ENCODE measurements at regions not wholly inside any gene's neighbourhood (a gene's known extent, or its start where the extent isn't known, plus 50 kb on each side); places are given as distances from the start of the nearest gene placed in this dataset.
"Not testable (repeated sequence)": the region's sequence is repeated elsewhere in the genome, so short reads cannot be mapped to it uniquely, and the experiment has no call there.

DNA sequence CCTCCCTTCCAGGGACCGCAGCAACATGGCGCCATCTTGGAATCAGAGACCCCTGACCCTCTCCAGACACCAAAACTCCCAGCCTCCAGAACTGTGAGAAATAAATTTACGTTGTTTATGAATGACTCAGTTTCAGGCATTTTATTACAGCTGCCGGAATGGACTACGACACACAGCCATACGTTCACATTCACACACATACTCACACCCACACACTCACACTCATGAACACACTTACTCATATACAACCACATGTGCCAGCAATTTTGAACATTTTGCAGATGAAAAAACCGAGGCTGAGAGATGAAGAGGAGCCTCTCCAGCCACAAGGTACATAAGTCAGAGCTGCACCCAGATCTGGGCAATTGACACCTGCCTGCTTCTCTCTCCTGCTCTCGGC lies 151.0 kb upstream of the RAB4A start:
- FAIRE-seq, result no peak

DNA sequence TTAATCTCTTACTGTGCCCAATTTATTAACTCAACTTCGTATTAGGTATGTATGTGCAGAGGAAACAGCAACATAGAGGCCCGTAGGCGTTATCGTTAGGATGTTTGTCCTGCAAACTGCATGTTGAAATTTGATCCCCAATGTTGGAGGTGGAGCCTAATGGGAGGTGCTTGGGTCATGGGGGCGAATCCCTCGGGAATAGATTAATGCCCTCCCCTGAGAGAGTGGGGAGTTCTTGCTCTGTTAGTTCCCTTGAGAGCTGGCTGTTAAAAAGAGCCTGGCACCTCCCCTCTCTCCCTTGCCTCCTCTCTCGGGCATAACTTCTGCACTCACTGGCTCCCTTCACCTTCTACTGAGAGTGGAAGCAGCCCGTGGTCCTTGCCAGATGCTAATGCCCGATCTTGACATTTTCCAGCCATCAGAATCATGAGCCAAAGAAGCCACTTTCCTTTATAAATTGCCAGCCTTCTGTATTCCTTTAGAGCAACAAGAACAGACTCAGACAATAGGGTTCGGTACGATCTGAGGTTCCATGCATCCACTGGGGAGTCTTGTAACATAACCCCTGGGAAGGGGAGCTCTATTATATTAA lies 149.0 kb upstream of the RAB4A start:
- no peak for FAIRE-seq

DNA sequence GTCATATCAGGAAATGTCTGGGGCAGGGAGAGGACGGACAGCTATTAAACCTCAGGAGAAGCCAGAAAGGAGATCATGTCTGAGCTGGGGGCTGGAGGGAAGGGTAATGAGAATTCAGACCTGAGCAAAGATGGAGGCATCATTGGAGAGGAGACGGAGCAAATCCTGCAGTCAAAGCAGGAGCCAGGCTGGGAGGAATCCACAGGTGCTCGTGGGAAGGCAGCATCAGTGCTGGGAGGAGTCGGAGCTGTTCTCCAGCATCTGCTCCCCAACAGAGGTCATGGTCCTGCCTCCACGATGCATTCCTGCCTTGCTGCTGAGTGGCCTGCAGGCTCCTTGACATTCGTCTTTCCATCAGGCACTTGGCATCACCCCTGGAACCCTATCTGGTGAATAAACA lies 148.3 kb upstream of the RAB4A start:
- no peak for FAIRE-seq

DNA sequence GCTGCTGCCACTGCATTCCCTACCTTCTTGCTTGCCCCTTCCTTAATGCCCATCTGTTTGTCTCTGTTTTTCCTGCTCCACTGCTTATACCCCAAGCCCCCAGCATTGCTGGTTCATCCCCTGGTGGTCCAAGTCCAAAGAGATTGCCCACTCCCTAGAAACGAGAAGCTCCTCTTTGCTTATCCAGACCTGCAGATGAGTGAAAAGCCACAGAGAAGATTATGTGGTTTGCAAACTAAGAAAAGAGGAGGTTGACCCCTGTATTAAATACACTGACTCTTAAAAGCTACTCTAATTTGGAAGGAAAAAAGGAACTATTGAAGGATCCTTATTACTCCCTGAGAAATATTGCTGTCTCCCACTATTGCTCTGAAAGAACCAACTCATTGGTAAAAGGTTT lies 146.8 kb upstream of the RAB4A start:
- FAIRE-seq, result no peak

DNA sequence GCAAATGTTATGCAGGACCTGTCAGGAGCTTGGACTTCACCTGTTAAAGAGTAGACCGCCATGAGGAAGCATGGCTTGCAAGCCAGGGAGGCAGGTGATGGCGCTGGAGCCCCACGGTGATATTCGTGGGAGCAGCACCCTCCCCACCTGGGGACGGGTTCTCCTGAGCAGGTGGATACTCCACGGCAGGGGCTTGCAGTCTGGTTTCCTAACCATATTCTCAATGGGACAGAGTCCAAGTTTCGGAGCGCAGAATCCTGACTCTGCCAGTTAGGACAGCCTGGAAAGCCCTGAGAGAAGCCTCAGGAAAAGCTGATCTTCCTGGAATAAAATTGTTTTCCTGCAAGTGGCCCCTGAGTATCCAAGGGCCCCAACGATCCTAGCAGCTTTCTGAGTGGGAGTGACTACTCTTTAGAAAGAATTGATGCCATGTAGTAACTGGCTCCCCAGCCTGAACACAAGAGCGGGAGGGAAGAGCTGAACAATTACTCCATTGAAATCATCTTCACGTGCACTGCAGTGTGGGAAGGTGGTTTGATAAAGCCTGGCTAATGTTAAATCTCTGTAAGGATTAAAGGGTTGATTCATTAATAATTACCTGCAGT lies 146.3 kb upstream of the RAB4A start:
- FAIRE-seq, result no peak

DNA sequence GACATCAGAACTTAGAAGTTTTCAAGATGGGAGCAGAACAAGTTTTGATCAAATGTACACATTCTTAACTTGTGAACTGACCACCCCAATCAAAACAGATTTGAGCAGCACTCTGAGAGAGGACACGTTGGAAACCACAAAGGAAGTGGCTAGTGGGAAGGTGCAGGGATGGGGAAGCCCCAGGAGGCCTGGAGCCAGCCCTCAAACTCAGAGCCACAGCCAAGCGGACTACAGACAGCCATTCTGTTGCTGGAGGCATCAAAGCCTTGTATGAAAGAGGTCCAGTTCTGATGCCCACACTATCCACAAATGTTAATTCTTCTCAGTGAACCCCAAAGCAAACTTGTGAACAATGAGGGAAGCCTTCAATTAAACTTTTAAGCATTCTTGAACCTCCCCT lies 143.6 kb upstream of the RAB4A start:
- FAIRE-seq, result no peak

DNA sequence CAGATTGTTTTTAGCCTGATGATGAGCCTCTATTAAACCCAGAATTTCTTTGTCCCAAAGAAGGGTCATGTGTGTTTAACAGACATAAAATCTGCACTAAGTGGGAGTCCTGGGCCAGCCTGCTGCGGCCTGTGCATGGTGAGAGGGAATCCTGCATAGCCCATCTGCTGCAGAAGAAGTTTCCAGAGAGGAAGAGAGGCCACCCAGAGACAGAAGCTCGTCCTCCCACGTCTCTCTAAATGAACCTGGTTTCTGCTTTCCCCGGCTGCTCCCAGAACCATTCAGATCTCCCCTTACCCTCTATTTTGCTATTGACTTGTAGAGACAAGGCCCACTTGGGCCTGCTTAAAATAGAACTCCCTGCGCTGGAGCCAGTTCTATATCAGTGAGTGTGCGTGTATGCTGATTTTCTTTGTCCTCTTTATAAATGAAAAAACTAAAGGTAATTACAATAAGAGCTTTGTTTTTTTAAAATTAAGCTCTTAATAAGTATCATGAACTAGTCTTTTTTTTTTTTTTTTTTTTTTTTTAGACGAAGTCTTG lies 142.8 kb upstream of the RAB4A start:
- no peak for FAIRE-seq

DNA sequence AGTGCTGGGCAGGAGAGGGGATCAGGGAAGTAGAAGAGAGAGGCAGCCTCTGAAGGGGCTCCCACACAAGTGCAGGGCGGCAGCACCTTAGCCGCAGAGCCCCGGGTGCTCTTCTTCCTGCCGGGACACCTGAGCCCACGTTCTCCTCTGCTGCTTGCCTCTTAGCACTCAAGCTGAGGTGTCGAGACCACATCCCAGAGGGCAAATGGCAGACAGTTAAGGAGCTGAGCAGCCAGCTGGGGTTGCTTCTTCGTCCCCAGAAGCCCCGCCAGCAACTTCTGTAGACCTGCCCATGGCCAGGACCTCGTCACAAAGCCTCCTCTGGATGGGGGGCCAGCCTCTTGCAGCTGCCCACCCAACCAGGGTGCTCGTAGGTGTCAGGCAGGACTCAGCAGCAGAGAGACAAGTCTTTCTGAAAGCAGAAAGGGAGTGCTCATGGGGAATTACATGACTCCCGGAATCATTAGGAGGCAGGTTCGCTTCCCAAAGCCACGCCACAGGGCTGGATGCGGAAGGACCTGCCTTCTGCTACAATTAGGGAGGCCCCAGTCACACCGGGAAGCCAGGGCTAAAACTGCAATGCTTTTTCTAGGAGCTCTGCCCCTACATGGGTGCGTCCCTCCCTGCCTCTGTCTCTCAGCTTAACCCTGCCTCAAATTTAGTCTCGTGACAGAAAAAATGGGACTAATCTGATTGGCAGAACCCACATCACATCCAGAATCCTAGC lies 141.4 kb upstream of the RAB4A start:
- FAIRE-seq, result no peak

DNA sequence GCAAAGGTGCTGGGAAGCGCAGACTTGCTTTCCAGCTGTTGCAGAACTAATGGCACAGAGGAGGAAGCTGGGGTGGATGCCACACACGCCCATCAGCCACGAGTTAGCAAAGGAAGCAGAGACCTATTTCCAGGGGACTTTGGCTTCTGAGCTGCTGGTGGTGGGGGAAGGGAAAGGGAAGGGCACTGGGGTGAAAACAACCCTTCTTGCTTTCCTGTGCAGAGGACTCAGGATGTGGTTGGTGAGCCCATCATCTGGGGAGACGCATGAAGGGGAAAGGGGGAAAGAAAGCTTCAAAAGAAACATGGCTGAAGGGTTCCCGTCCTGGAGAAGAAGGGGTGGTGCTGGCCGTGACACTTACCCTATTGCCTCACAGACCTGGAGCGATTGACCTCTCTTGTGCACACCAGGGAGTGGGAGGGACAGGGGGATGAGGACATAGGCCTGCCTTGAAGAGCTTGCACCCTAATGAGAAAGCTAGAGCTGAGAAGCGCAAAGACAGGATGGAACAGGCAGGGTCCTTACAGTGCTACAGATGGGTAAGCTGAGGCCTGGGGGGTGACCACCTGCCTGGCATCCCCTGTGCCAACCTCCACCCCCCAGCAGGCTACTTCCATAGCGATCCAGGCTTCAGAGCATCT lies 140.8 kb upstream of the RAB4A start:
- no peak for FAIRE-seq

DNA sequence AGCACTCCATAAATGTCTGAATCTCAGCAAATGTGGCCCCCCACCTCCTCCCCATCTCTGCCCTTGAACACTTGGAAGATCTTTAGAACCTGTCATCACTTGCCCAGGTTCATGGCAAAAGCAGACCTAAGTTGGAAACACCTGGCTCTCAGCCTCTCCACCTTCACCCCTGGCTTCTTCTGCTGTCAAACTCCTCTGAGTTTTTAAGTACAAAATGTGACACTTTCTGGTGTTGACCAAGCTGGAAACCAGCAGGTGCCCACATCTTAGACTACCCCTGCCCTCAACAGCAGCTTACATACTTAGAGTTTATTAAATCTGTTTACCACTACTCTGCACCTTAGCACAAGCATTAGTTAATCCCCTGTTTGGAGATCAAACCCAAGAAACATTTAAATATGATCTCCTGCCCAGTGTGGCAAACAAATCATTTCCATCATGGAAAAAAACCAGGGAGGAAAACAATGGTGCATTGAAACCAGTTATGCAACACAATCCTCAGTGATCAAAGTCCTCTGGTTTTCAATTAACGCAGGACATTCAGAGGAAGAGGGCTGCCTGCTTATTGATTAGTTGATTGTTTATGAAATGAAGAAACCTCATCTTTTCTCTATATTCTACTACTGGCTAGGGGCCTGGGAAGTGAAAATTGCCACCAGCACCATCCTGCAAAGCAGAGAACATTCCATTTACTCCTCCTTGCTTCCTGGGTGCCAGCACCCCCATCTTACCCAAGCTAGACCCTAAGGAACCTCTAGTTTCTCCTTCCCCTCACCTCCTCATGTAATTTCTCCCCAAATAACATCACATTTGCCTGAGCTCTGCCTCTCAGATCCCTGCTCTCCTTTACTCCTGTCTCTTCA lies 139.4 kb upstream of the RAB4A start:
- no peak for FAIRE-seq

DNA sequence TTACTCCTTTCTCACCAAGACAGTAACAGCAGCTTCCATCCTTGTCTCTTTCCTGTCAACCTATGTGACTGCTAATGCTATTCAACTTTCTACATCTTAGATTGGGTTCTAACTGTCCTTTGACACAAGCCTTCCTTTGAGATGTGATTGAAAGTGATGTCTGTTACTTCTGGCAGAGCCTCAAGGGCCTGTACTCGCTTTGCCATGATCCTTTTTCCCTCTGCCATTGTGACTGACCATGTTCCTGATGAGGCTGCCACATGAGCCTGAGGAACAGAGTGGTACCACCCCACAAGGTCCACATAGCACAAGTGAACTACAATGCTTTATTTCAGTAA lies 138.8 kb upstream of the RAB4A start:
- no peak for FAIRE-seq

DNA sequence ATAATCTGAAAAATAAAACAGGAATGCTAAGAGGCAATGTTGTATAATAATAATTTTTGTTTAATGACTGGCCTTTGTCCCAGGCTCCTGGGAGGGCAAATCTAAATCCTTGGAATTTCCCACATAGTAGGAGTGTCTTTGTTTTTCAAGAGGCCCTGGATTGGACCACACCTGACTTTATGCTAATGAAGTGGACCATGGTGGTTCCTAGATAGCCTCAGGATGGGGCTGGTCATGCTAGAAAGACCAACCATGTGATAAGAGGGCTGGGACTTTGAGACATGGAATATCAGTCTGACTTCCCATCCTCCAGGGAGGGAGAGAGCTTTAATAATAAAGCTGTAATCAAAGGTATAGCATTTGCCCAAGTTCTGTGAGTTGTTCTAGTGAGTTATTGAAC lies 138.2 kb upstream of the RAB4A start:
- FAIRE-seq, result no peak

DNA sequence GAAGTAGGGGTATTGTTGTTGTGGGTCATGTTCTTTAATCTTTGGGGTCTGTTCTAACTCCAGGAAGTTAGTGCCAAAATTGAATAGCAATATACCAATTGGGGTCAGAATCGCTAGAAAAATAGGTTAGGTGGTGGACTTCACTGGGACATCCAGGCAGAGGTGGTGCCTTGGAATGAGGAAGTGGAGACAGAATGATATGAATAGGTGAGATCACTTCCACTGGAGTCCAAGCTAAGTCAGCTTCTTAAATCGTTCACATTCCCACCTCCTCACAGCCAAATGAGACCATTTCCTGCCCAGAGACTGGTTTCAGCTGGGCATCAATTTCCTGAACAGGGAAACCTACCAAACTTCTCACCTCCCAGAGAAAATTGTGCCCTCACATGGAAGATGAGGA lies 137.8 kb upstream of the RAB4A start:
- no peak for FAIRE-seq

DNA sequence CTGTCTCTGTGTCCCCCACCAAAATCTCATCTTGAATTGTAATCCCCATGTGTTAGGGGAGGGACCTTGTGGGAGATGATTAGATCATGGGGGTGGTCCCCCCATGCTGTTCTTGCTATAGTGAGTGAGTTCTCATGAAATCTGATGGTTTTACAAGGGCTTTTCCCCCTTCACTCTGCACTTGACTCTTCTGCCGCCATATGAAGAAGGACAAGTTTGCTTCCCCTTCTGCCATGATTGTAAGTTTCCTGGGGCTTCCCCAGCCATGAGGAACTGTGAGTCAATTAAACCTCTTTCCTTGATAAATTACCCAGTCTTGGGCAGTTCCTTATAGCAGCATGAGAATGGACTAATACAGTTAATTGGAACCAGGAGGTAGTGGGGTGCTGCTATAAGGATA lies 137.1 kb upstream of the RAB4A start:
- FAIRE-seq, result no peak

DNA sequence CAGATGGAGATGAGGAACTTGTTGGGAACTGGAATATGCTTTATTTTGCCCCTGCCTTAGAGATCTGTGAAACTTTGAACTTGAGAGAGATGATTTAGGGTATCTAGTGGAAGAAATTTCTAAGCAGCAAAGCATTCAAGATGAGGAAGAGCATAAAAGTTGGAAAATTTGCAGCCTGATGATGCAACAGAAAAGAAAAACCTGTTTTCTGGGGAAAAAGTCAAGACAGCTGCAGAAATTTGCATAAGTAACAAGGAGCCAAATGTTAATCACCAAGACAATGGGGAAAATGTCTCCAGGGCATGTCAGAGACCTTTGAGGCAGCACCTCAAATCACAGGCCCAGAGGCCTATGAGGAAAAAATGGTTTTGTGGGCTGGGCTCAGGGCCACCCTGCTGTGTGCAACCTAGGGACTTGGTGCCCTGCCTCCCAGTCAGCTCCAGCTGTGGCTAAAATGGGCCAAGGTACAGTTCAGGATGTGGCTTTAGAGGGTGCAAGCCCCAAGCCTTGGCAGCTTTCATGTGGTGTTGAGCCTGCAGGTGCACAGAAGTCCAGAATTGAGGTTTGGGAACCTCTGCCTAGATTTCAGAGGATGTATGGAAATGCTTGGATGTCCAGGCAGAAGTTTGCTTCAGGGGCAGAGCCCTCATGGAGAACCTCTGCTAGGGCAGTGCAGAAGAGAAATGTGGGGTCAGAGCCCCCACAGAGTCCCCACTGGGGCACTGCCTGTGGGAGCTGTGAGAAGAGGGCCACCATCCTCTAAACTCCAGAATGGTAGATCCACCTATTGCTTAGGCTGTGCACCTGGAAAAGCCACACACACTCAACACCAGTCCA lies 136.3 kb upstream of the RAB4A start:
- FAIRE-seq, result not testable (repeated sequence)

DNA sequence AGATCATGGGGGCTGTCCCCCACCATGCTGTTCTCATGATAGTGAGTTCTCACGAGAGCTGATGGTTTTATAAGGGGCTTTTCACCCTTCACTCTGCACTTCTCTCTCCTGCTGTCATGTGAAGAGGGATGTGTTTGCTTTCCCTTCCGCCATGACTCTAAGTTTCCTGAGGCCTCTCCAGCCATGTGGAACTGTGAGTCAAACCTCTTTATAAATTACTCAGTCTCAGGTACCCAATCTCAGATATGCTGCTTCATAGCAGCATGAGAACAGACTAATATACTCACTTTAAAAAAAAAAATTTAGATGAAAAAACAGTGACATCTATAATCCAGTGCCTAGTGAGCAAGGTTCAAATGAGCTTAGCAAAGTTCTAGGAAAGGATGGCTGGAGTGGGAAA lies 135.1 kb upstream of the RAB4A start:
- no peak for FAIRE-seq

DNA sequence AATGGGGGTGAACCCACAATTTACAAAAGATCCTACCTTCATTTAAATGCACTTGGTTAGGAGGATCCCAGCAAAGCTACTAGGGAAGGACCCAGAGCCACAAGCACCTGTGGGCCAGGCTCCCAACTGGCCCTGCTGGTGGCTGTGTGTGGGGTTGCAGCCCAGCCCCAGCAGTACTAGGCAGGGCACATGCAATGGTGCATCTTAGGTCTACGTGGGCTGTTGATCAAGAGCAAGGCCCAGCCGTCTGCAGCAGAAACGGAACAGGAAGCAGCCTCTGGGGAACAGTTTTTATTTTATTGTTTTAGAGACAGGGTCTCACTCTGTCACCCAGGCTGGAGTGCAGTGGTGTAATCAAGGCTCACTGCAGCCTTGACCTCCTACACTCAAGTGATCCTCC lies 134.1 kb upstream of the RAB4A start:
- no peak for FAIRE-seq

DNA sequence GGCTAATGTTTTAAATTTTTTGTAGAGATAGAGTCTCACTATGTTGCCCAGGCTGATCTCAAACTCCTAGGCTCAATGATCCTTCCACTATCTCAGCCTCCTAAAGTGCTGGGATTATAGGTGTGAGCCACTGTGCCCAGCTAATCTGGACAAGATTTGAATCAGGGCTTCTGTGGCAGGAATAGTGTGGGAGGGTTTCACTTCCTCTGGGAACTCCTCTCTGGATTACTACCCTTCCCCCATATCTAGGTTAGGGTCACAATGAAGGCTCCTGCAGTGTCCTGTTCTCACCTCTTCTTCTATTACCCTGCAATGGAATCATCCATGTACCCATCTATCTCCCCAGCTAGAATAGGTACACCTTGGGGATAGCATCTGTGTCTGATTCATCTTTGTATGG lies 133.6 kb upstream of the RAB4A start:
- no peak for FAIRE-seq

DNA sequence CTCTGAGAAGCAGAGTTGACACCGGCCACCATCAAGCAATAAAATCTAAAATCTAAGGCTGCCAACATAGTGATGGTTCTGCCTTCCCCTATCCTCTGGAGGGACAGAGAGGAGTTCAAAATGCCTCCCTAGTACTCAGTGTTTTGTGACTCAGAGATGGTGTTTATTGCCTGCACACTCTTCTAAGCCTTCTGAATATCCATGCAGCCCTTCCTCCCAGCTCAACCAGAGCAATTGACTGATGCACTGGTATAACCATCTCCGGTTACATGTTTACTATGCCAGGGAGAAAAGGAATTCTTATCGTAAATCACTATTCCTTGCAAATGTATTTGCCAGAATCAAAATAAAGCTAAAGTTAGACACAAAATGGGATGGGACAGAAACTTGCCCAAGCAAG lies 132.9 kb upstream of the RAB4A start:
- no peak for FAIRE-seq

DNA sequence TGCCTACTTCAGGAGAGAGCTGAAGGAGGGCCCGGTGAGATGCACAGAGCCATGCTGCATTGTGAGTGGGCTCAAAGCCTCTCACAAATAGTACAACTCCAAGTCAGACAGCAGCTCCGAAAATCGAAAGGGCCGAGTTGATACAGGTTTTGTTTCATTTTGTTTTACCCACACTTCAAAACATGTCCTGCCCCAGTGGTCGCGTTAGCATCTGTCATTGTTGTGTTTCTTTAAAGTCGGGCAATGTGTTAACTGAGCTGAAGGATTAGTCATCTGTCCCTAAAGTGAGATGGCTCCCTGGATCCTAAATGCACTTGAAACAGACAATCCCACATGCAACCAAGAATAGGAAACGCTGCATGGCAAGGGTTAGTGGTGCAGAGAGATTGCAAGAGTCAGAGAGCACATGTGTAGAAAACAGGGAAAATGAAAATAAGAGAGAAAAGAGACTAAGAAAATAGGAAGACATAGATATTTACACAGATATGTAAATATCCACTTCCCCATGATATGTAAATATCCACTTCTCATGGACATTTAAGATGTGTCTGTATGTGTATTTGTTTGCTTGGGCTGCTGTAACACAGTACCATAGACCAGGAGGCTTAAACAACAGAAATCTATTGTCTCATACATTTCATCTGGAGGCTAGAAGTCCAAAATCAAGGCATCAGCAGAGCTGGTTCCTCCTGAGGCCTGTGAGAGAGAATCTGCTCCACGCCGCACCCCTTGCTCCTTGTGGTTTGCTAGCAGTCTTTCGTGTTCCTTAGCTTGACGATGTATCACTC lies 131.4 kb upstream of the RAB4A start:
- FAIRE-seq, result no peak

DNA sequence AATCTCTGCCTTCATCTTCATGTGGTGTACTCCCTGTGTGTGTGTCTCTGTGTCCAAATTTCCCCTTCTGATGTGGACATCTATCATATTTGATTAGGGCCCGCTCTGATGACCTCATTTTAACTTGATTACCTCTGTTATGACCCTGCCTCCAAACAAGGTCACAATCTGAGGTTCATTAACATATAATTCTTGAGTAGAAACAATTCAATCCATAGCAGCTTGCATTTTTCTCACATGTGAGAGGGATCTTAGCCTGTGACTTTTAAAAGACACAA lies 130.9 kb upstream of the RAB4A start:
- FAIRE-seq, result no peak

DNA sequence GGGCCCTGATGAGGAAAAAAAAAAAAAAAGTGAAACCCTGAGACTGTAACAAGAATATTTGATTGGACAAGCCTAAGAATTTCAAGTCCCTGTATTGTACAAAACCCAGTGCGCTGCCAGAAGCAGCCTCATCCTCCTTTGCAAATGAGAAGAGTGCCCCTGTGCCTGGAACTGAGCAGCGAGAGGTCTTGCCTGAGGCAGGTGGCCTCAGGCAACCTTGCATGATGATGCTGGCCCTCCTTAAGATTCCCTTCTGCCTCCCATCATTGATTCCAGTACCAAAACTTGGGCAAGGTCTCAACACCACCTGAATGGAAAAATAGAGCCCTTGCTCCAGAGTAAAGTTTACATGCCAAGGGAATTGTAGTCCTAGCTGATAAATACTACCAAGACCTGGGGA lies 129.6 kb upstream of the RAB4A start:
- no peak for FAIRE-seq
